H1 (cell line): ENCODE measurements at regions not wholly inside any gene's neighbourhood (a gene's known extent, or its start where the extent isn't known, plus 50 kb on each side); places are given as distances from the start of the nearest gene placed in this dataset.

Experiments used
- CTCF ChIA-PET: fragments of 300-600 bp; sonication (Branson Sonifier 250); formaldehyde crosslinking; loops from one replicate; lab custom pipeline; 2021; ENCODE audit not compliant: partially characterized antibody; lab: Charles Lee
- POLR2A ChIA-PET: fragments of 300-600 bp; sonication (Branson Sonifier 250); formaldehyde crosslinking; loops from one replicate; lab custom pipeline; 2021; ENCODE audit warnings: inconsistent platforms; ENCODE audit not compliant: partially characterized antibody; lab: Charles Lee
- DNase-seq, 2 experiments: peaks; one replicate each; pipeline versions ENCODE4 v3.0.0 to v3.0.0-alpha.2; 2010 to 2022; ENCODE audit warnings: low spot score in 2 of 2, low read depth in 1 of 2, mixed read lengths in 1 of 2
- FAIRE-seq: peaks from 2 replicates; lab custom pipeline; 2011; peaks lifted over from hg19 to GRCh38; lab: Jason Lieb, UNC
- H2AFZ ChIP-seq: 2 replicates; pipeline ENCODE4 v1.8.1; 2012; ENCODE audit warnings: low read length, inconsistent platforms
- H2AK5ac ChIP-seq: 2 replicates; pipeline ENCODE4 v1.6.1; 2013; ENCODE audit warnings: low read depth, low read length
- H2BK120ac ChIP-seq: replicated peaks from 2 replicates; pipeline ENCODE3; 2013; ENCODE audit warnings: low read depth, low read length, inconsistent platforms
- H2BK12ac ChIP-seq: 2 replicates; pipeline ENCODE4 v1.6.1; 2013; ENCODE audit warnings: low read depth, low read length
- H2BK15ac ChIP-seq: 2 replicates; pipeline ENCODE4 v1.6.1; 2013; ENCODE audit warnings: low read length
- H2BK20ac ChIP-seq: 2 replicates; pipeline ENCODE4 v1.6.1; 2013; ENCODE audit warnings: low read length
- H2BK5ac ChIP-seq: 2 replicates; pipeline ENCODE4 v1.6.1; 2013; ENCODE audit warnings: low read depth, low read length
- H3K14ac ChIP-seq: 2 replicates; pipeline ENCODE4 v1.6.1; 2013; ENCODE audit warnings: inconsistent platforms; ENCODE audit not compliant: insufficient read length
- H3K18ac ChIP-seq: 2 replicates; pipeline ENCODE4 v1.6.1; 2013; ENCODE audit warnings: low read length; ENCODE audit errors: extremely low read depth
- H3K23ac ChIP-seq: 2 replicates; pipeline ENCODE4 v1.6.1; 2013; ENCODE audit warnings: inconsistent platforms; ENCODE audit not compliant: insufficient read length
- H3K23me2 ChIP-seq: 2 replicates; pipeline ENCODE4 v1.6.1; 2013; ENCODE audit warnings: low read depth, low read length
- H3K27ac ChIP-seq: 2 replicates; pipeline ENCODE4 v1.6.1; 2011; ENCODE audit warnings: low read depth, low read length, inconsistent platforms
- H3K27me3 ChIP-seq, 4 experiments: replicated peaks in 1 of 4; 1 replicate in 1 of 4; 2 replicates in 3 of 4; pipeline versions ENCODE4 v1.6.1 to v1.8.1; 2011 to 2013; ENCODE audit warnings: low read length in 3 of 4, mild to moderate bottlenecking in 3 of 4, inconsistent platforms in 2 of 4, mixed read lengths in 2 of 4, moderate library complexity in 1 of 4; ENCODE audit not compliant: control insufficient read depth in 3 of 4, insufficient read depth in 3 of 4; ENCODE audit errors: extremely low read depth in 1 of 4
- H3K36me3 ChIP-seq, 4 experiments: 2 replicates each; pipeline versions ENCODE4 v1.6.1 to v1.8.1; 2011 to 2013; ENCODE audit warnings: mild to moderate bottlenecking in 4 of 4, low read length in 3 of 4, moderate library complexity in 2 of 4, control low read depth in 1 of 4, inconsistent platforms in 1 of 4; ENCODE audit not compliant: insufficient read depth in 4 of 4, control insufficient read depth in 2 of 4
- H3K4ac ChIP-seq: replicated peaks from 2 replicates; pipeline ENCODE3; 2013; ENCODE audit warnings: low read length, low read depth, mixed read lengths, inconsistent platforms; ENCODE audit not compliant: insufficient read length
- H3K4me1 ChIP-seq, 4 experiments: replicated peaks in 1 of 4; 1 replicate in 1 of 4; 2 replicates in 3 of 4; pipeline versions ENCODE4 v1.6.1 to v1.8.1; 2011 to 2013; ENCODE audit warnings: low read length in 3 of 4, inconsistent platforms in 2 of 4, mixed read lengths in 1 of 4; ENCODE audit not compliant: insufficient read depth in 4 of 4, control insufficient read depth in 3 of 4
- H3K4me2 ChIP-seq, 2 experiments: 2 replicates each; pipeline versions ENCODE4 v1.6.1 to v1.8.1; 2011 to 2013; ENCODE audit warnings: low read depth in 2 of 2, low read length in 2 of 2, control low read depth in 1 of 2, inconsistent platforms in 1 of 2, mild to moderate bottlenecking in 1 of 2; ENCODE audit not compliant: insufficient read depth in 1 of 2
- H3K4me3 ChIP-seq, 4 experiments: fragments of 200-600, 300-600 bp in 1 of 4; sonication (generic), shearing (Covaris generic), sonication (Bioruptor Twin) in 1 of 4; 2 replicates each; pipeline versions ENCODE4 v1.5.1 to v1.8.1; 2011 to 2016; ENCODE audit warnings: low read length in 4 of 4, low read depth in 3 of 4, control low read depth in 2 of 4, inconsistent platforms in 2 of 4, mild to moderate bottlenecking in 2 of 4, mixed read lengths in 1 of 4, moderate library complexity in 1 of 4; ENCODE audit not compliant: insufficient read depth in 2 of 4; ENCODE audit errors: extremely low read depth in 1 of 4
- H3K56ac ChIP-seq: replicated peaks from 2 replicates; pipeline ENCODE3; 2013; ENCODE audit warnings: low read depth, mild to moderate bottlenecking, mixed read lengths, low read length, inconsistent platforms; ENCODE audit not compliant: insufficient read length
- H3K79me1 ChIP-seq: 2 replicates; pipeline ENCODE4 v1.6.1; 2013; ENCODE audit warnings: low read depth, low read length, control low read depth
- H3K79me2 ChIP-seq, 2 experiments: 2 replicates each; pipeline versions ENCODE4 v1.6.1 to v1.8.1; 2012 to 2013; ENCODE audit warnings: low read length in 2 of 2, mild to moderate bottlenecking in 2 of 2, inconsistent platforms in 1 of 2; ENCODE audit not compliant: insufficient read depth in 2 of 2, control insufficient read depth in 1 of 2
- H3K9ac ChIP-seq, 4 experiments: replicated peaks in 1 of 4; 1 replicate in 1 of 4; 2 replicates in 3 of 4; pipeline versions ENCODE4 v1.6.1 to v1.8.1; 2011 to 2013; ENCODE audit warnings: low read depth in 3 of 4, low read length in 3 of 4, control low read depth in 2 of 4, mild to moderate bottlenecking in 2 of 4, moderate library complexity in 2 of 4, inconsistent platforms in 1 of 4; ENCODE audit errors: extremely low read depth in 1 of 4
- H3K9me3 ChIP-seq, 2 experiments: 2 replicates each; pipeline versions ENCODE4 v1.6.1 to v1.8.1; 2012 to 2013; ENCODE audit warnings: mild to moderate bottlenecking in 2 of 2, moderate library complexity in 2 of 2, control low read depth in 1 of 2, inconsistent platforms in 1 of 2, low read depth in 1 of 2, low read length in 1 of 2, mixed read lengths in 1 of 2; ENCODE audit not compliant: insufficient read depth in 2 of 2
- H4K20me1 ChIP-seq, 2 experiments: replicated peaks in 1 of 2; 2 replicates each; pipeline versions ENCODE3 to v1.8.1; 2011 to 2013; ENCODE audit warnings: inconsistent platforms in 2 of 2, low read length in 2 of 2, mild to moderate bottlenecking in 1 of 2; ENCODE audit not compliant: insufficient read depth in 2 of 2, control insufficient read depth in 1 of 2
- H4K5ac ChIP-seq: 2 replicates; pipeline ENCODE4 v1.6.1; 2013; ENCODE audit warnings: low read length, low read depth, mixed read lengths, inconsistent platforms; ENCODE audit not compliant: insufficient read length
- H4K8ac ChIP-seq: 2 replicates; pipeline ENCODE4 v1.8.0; 2013; ENCODE audit warnings: mild to moderate bottlenecking, moderate library complexity, low read length, inconsistent platforms; ENCODE audit not compliant: insufficient read depth; ENCODE audit errors: extremely low read depth
- H4K91ac ChIP-seq: replicated peaks from 2 replicates; pipeline ENCODE3; 2013; ENCODE audit warnings: low read length, mixed read lengths, inconsistent platforms; ENCODE audit not compliant: insufficient read length
- TF ChIP-seq, protein P1 (sequence below): IDR thresholded peaks from 2 replicates; pipeline ENCODE4 v1.6.1; 2011; ENCODE audit warnings: low read length, improper control_type of control experiment

- Histone ChIP-seq H2AK5ac (no peak overlapping the region), H3K27ac (no peak overlapping the region), H3K9me3 (no peaks in the 10 kb centered on the region), H3K56ac (no peak overlapping the region), H2BK15ac (no peak overlapping the region), H3K9ac (no peak overlapping the region), H2BK5ac (no peak overlapping the region), H2BK12ac (no peak overlapping the region), H4K91ac (no peak overlapping the region), H3K23me2 (no peaks in the 10 kb centered on the region), H3K4me3 (no peak overlapping the region), H2AFZ (no peak overlapping the region), H3K14ac (no peak overlapping the region), H3K23ac (no peak overlapping the region), H3K4me1 (no peaks in the 10 kb centered on the region), H4K20me1 (no peaks in the 10 kb centered on the region), H3K36me3 (no peaks in the 10 kb centered on the region; a peak in 1 of 8 replicates), H3K18ac (no peak overlapping the region), H4K5ac (no peak overlapping the region), H3K79me1 (no peaks in the 10 kb centered on the region), H2BK120ac (no peak overlapping the region), H3K4me2 (no peak overlapping the region), H4K8ac (no peak overlapping the region), H3K79me2 (no peaks in the 10 kb centered on the region), H3K4ac (no peak overlapping the region), H3K27me3 (no peaks in the 10 kb centered on the region), H2BK20ac (no peak overlapping the region)
- DNase-seq, result no peak
- no peak for FAIRE-seq
- CTCF ChIA-PET, result interaction anchor here (1.0 to 3.3 kb wide), 2 partner anchors 19 to 157 kb away, joined by 3 to 14 read pairs; no protein-coding TSS in a partner anchor
- POLR2A ChIA-PET, result no interaction called here
- TF ChIP-seq, protein P1, sequence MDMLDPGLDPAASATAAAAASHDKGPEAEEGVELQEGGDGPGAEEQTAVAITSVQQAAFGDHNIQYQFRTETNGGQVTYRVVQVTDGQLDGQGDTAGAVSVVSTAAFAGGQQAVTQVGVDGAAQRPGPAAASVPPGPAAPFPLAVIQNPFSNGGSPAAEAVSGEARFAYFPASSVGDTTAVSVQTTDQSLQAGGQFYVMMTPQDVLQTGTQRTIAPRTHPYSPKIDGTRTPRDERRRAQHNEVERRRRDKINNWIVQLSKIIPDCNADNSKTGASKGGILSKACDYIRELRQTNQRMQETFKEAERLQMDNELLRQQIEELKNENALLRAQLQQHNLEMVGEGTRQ, result no peak
These were observed 218.5 kb downstream of the AASDHPPT start for GRCh38 chr11:106295974-106296373.
